WTC11 (cell line): ENCODE measurements at regions not wholly inside any gene's neighbourhood (a gene's known extent, or its start where the extent isn't known, plus 50 kb on each side); places are given as distances from the start of the nearest gene placed in this dataset.
"Not testable (repeated sequence)": the region's sequence is repeated elsewhere in the genome, so short reads cannot be mapped to it uniquely, and the experiment has no call there.

Experiments
- ATAC-seq: fragments of 200-7000 bp; cut with Tn5 transposase; 2 replicates; pipeline ENCODE4 v1.10.0; 2021; ENCODE audit warnings: mild to moderate bottlenecking, moderate library complexity
- CTCF ChIA-PET: fragments of 300-600 bp; sonication (Branson Sonifier 250); formaldehyde crosslinking; loops from one replicate; lab custom pipeline; 2021; ENCODE audit warnings: antibody characterized with exemption; lab: Charles Lee
- POLR2A ChIA-PET: fragments of 350-600 bp; sonication (Branson Sonifier 250); formaldehyde crosslinking; loops from one replicate; lab custom pipeline; 2021; ENCODE audit warnings: antibody characterized with exemption; lab: Charles Lee
- DNase-seq: peaks from one replicate; pipeline ENCODE4 v3.0.0; 2021; ENCODE audit warnings: low spot score
- H3K27ac Mint-ChIP-seq: 2 replicates; pipeline ENCODE4 v1.8.0; 2021; ENCODE audit warnings: mixed read lengths
- H3K27me3 Mint-ChIP-seq: 2 replicates; pipeline ENCODE4 v1.8.0; 2021; ENCODE audit warnings: low read depth, mild to moderate bottlenecking, moderate library complexity, mixed read lengths
- H3K36me3 Mint-ChIP-seq: 2 replicates; pipeline ENCODE4 v1.8.0; 2021; ENCODE audit warnings: mixed read lengths
- H3K4me1 Mint-ChIP-seq: 2 replicates; pipeline ENCODE4 v1.8.0; 2022; ENCODE audit warnings: mixed read lengths
- H3K4me3 Mint-ChIP-seq: 2 replicates; pipeline ENCODE4 v1.8.0; 2021; ENCODE audit warnings: mild to moderate bottlenecking, moderate library complexity, mixed read lengths
- H3K9me3 Mint-ChIP-seq: 2 replicates; pipeline ENCODE4 v1.8.0; 2021; ENCODE audit warnings: mixed read lengths
- CBFB ChIP-seq: sonication (generic); formaldehyde crosslinking; IDR thresholded peaks from 2 replicates; pipeline ENCODE4 v1.8.1; 2022; ENCODE audit warnings: mild to moderate bottlenecking, low read depth, missing genetic modification reagents
- ERG ChIP-seq: fragments of 250-450 bp; sonication (Bioruptor Pico); IDR thresholded peaks from 2 replicates; pipeline ENCODE4 v1.8.0; 2021; ENCODE audit warnings: mild to moderate bottlenecking
- FOXJ3 ChIP-seq: sonication (generic); formaldehyde crosslinking; IDR thresholded peaks from 2 replicates; pipeline ENCODE4 v1.9.0; 2021; ENCODE audit warnings: missing genetic modification reagents, mild to moderate bottlenecking, borderline replicate concordance
- JAZF1 ChIP-seq: fragments of 250-450 bp; sonication (Bioruptor Pico); IDR thresholded peaks from 2 replicates; pipeline ENCODE4 v1.9.0; 2021; ENCODE audit warnings: moderate library complexity, mild to moderate bottlenecking, inconsistent platforms
- NR3C1 ChIP-seq: sonication (generic); formaldehyde crosslinking; conservative IDR thresholded peaks from 2 replicates; pipeline ENCODE4 v1.8.1; 2023; ENCODE audit warnings: low read depth, mild to moderate bottlenecking, missing genetic modification reagents
- PRRX2 ChIP-seq: fragments of 250-450 bp; sonication (Bioruptor Pico); IDR thresholded peaks from 2 replicates; pipeline ENCODE4 v1.8.0; 2021; ENCODE audit warnings: mild to moderate bottlenecking
- RORB ChIP-seq: fragments of 250-450 bp; sonication (Bioruptor Pico); IDR thresholded peaks from 2 replicates; pipeline ENCODE4 v1.9.0; 2021; ENCODE audit warnings: mild to moderate bottlenecking
- SMAD3 ChIP-seq: sonication (generic); formaldehyde crosslinking; IDR thresholded peaks from 2 replicates; pipeline ENCODE4 v1.8.0; 2022; ENCODE audit warnings: missing genetic modification reagents, mild to moderate bottlenecking, borderline replicate concordance
- ZNF121 ChIP-seq: sonication (generic); formaldehyde crosslinking; IDR thresholded peaks from 2 replicates; pipeline ENCODE4 v1.8.0; 2023; ENCODE audit warnings: missing genetic modification reagents
- ZNF232 ChIP-seq: sonication (generic); formaldehyde crosslinking; IDR thresholded peaks from 2 replicates; pipeline ENCODE4 v1.8.0; 2022; ENCODE audit warnings: mild to moderate bottlenecking, missing genetic modification reagents
- TF ChIP-seq, protein P1 (sequence below): sonication (generic); formaldehyde crosslinking; IDR thresholded peaks from 2 replicates; pipeline ENCODE4 v1.8.0; 2023; ENCODE audit warnings: missing genetic modification reagents, mild to moderate bottlenecking, borderline replicate concordance
- TF ChIP-seq, protein P2 (sequence below): fragments of 250-450 bp; sonication (Bioruptor Pico); IDR thresholded peaks from 2 replicates; pipeline ENCODE4 v2.1.2; 2022; ENCODE audit warnings: mild to moderate bottlenecking, moderate library complexity
- TF ChIP-seq, protein P3 (sequence below): sonication (generic); formaldehyde crosslinking; IDR thresholded peaks from 2 replicates; pipeline ENCODE4 v1.8.1; 2023; ENCODE audit warnings: mild to moderate bottlenecking, missing genetic modification reagents, moderate library complexity

DNA sequence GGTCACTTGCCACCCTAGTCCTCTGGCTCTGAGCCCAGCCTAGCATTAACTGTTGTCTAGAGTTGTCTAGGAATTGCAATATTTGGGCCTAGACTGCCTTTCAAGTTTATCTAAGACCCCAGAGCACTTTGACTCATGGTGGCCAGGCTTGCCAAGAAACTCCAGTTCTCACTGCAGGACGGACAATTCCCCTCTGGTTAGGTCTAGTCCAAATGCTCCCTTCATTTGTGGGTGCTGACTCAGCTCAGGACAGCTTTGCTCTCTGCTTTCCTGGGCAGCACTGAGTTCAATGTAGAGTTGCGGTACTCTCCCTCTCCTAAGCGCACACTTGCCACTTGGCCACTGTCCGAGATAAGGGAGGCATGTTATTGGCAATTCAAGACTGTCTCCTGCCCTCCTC, 619.4 kb downstream of the TLE1 start:
- POLR2A ChIA-PET, result no interaction called here
- TF ChIP-seq FOXJ3, result no peak
- TF ChIP-seq ZNF121 (CRISPR knock-in tag), result no peak
- no peak for TF ChIP-seq PRRX2 (CRISPR knock-in tag)
- TF ChIP-seq RORB (CRISPR knock-in tag), result no peak
- TF ChIP-seq, protein P1, sequence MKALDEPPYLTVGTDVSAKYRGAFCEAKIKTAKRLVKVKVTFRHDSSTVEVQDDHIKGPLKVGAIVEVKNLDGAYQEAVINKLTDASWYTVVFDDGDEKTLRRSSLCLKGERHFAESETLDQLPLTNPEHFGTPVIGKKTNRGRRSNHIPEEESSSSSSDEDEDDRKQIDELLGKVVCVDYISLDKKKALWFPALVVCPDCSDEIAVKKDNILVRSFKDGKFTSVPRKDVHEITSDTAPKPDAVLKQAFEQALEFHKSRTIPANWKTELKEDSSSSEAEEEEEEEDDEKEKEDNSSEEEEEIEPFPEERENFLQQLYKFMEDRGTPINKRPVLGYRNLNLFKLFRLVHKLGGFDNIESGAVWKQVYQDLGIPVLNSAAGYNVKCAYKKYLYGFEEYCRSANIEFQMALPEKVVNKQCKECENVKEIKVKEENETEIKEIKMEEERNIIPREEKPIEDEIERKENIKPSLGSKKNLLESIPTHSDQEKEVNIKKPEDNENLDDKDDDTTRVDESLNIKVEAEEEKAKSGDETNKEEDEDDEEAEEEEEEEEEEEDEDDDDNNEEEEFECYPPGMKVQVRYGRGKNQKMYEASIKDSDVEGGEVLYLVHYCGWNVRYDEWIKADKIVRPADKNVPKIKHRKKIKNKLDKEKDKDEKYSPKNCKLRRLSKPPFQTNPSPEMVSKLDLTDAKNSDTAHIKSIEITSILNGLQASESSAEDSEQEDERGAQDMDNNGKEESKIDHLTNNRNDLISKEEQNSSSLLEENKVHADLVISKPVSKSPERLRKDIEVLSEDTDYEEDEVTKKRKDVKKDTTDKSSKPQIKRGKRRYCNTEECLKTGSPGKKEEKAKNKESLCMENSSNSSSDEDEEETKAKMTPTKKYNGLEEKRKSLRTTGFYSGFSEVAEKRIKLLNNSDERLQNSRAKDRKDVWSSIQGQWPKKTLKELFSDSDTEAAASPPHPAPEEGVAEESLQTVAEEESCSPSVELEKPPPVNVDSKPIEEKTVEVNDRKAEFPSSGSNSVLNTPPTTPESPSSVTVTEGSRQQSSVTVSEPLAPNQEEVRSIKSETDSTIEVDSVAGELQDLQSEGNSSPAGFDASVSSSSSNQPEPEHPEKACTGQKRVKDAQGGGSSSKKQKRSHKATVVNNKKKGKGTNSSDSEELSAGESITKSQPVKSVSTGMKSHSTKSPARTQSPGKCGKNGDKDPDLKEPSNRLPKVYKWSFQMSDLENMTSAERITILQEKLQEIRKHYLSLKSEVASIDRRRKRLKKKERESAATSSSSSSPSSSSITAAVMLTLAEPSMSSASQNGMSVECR, result no peak
- no peak for TF ChIP-seq SMAD3 (CRISPR knock-in tag)
- TF ChIP-seq, all 79 proteins: peak for 0

DNA sequence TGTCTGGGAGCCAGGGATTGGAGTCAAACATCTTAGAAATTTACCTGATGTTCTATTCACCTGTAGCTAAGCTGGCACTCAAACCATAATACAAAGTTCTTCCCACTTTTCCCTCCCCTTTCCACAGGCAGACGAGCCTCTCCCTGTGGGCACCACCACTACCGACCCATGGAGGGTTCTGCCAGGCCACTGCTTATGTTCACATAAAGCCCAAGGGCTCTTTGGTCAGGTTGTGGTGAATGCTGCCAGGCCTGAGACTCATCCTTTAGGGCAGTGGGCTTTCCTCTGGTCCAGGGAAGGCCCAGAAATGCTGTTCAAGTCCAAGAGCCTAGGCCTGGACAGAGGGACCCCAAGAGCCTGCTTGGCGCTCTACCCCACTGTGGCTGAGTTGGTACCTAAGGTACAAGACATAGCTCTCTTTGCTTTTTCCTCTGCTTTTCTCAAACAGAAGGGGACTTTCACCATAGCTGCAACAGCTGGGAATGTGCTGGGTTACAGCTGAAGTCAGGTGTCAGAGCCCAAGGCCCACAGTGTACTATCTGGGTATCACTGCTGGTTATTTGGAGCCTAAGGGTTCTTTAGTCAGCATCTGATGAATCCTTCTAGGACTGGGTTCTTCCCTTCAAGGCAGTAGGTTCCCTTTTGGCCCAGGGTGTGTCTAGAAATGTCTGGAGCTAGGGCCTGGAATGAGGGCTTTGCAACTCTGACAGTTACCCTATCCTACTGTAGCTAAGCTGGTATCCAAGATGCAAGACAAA, 620.1 kb downstream of the TLE1 start:
- ATAC-seq, result no peak
- H3K4me3 Mint-ChIP-seq, result no peak overlapping the region
- POLR2A ChIA-PET, result no interaction called here
- H3K27ac Mint-ChIP-seq, result no peak overlapping the region
- TF ChIP-seq NR3C1, result no peak
- TF ChIP-seq JAZF1, result no peak
- TF ChIP-seq ERG (CRISPR knock-in tag), result no peak
- peaks cover 25% of the 10 kb centered on the region for H3K9me3 Mint-ChIP-seq
- H3K27me3 Mint-ChIP-seq, result no peaks in the 10 kb centered on the region
- no peak for DNase-seq
- peaks cover 11% of the 10 kb centered on the region for H3K36me3 Mint-ChIP-seq
- no peaks in the 10 kb centered on the region for H3K4me1 Mint-ChIP-seq
- CTCF ChIA-PET, result no interaction called here

More for the DNA sequence above, 619.4 kb downstream of the TLE1 start:
- peaks cover 18% of the 10 kb centered on the region for H3K9me3 Mint-ChIP-seq
- H3K36me3 Mint-ChIP-seq, result peaks cover 5% of the 10 kb centered on the region; the same call in 1 of the 2 replicates
- no peaks in the 10 kb centered on the region for H3K27me3 Mint-ChIP-seq
- no peaks in the 10 kb centered on the region for H3K4me1 Mint-ChIP-seq
- H3K4me3 Mint-ChIP-seq, result no peak overlapping the region
- DNase-seq (no peak), ATAC-seq (no peak)
- H3K27ac Mint-ChIP-seq, result no peak overlapping the region
- CTCF ChIA-PET, result no interaction called here

- H3K4me1 Mint-ChIP-seq, H3K27me3 Mint-ChIP-seq, ATAC-seq, CTCF ChIA-PET, H3K4me3 Mint-ChIP-seq, POLR2A ChIA-PET, H3K27ac Mint-ChIP-seq, DNase-seq: not testable (repeated sequence)
- peaks cover 58% of the 10 kb centered on the region for H3K9me3 Mint-ChIP-seq
- peaks cover 30% of the 10 kb centered on the region for H3K36me3 Mint-ChIP-seq
These were observed 626.4 kb downstream of the TLE1 start for GRCh38 chr9:81062995-81063394.

DNA sequence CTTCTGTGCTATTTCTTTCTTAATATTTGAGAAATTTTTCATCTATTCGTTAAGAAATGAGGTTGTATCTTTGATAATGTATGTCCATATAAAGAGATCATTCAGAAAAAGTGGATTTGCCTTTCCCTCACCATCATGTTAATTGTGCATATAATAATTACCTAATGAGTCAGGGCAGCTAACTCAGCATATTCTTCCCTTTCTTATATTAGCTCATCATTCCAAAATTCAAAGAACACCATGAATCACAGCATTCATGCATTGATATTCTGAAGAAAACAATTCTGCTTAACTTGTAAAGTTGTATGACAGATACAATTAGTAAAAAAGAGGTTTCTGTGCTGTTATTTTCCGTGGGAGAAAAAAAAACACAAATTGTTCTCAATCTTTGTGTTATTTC, 630.6 kb downstream of the TLE1 start:
- H3K27me3 Mint-ChIP-seq, result no peaks in the 10 kb centered on the region
- TF ChIP-seq NR3C1 (no peak), ZNF232 (CRISPR knock-in tag) (no peak), CBFB (CRISPR knock-in tag) (no peak)
- TF ChIP-seq, protein P2, sequence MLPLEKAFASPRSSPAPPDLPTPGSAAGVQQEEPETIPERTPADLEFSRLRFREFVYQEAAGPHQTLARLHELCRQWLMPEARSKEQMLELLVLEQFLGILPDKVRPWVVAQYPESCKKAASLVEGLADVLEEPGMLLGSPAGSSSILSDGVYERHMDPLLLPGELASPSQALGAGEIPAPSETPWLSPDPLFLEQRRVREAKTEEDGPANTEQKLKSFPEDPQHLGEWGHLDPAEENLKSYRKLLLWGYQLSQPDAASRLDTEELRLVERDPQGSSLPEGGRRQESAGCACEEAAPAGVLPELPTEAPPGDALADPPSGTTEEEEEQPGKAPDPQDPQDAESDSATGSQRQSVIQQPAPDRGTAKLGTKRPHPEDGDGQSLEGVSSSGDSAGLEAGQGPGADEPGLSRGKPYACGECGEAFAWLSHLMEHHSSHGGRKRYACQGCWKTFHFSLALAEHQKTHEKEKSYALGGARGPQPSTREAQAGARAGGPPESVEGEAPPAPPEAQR (CRISPR knock-in tag), result no peak
- TF ChIP-seq, protein P3, sequence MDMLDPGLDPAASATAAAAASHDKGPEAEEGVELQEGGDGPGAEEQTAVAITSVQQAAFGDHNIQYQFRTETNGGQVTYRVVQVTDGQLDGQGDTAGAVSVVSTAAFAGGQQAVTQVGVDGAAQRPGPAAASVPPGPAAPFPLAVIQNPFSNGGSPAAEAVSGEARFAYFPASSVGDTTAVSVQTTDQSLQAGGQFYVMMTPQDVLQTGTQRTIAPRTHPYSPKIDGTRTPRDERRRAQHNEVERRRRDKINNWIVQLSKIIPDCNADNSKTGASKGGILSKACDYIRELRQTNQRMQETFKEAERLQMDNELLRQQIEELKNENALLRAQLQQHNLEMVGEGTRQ, result no peak
- TF ChIP-seq, all 79 proteins: peak for 0
- no peak overlapping the region for H3K4me3 Mint-ChIP-seq
- ChIA-PET CTCF (no interaction called here), POLR2A (no interaction called here)
- H3K36me3 Mint-ChIP-seq, result peaks cover 15% of the 10 kb centered on the region
- ATAC-seq (no peak), DNase-seq (no peak)
- H3K9me3 Mint-ChIP-seq, result peaks cover 29% of the 10 kb centered on the region
- no peak overlapping the region for H3K27ac Mint-ChIP-seq
- no peaks in the 10 kb centered on the region for H3K4me1 Mint-ChIP-seq
